ENCODE measurements at regions not wholly inside any gene's neighbourhood (a gene's known extent, or its start where the extent isn't known, plus 50 kb on each side); places are given as distances from the start of the nearest gene placed in this dataset.
"Not testable (repeated sequence)": the region's sequence is repeated elsewhere in the genome, so short reads cannot be mapped to it uniquely, and the experiment has no call there.

GRCh38 chr1:224028802-224029201 lies 85.1 kb upstream of the FBXO28 start:
- DNase-seq: not testable (repeated sequence)

- not testable (repeated sequence) for DNase-seq
Measured at GRCh38 chr1:224023122-224023521, 90.8 kb upstream of the FBXO28 start.

GRCh38 chr1:224022249-224022970 lies 91.5 kb upstream of the FBXO28 start:
- not testable (repeated sequence) for DNase-seq

DNA sequence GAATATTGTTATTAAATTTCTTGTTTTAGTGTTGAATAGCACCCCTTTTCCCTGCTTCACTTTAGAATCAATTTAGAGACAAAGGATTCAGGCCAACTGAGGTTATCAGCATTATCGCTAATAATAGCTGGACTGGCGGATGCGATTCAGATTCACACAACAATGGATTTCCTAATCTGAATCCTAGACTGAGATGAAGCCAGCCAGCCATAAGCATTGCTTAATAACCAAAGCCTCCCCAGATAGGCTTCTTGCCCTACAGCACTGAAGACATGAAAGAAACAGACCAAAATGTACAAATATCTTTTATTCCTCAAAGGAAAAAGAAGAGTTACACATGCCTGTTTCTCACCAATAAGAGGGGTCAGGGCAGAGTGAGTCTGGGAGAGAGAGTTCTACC lies 94.0 kb upstream of the FBXO28 start:
- not testable (repeated sequence) for DNase-seq

DNA sequence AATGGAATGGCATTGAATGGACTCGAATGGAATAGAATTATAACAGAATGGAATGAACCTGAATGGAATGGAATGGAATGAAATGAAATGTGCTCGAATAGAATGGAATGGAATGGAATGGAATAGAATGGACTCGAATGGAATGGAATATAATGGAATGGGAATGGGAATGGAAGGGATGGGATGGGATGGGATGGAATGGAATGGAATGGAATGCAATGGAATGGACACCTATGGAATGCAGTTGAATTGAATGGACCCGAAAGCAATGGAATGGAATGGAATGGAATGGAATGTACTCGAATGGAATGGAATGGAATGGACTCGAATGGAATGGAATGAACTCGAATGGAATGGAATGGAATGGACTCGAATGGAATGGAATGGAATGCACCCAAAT lies 98.1 kb upstream of the FBXO28 start:
- not testable (repeated sequence) for DNase-seq

- DNase-seq: no peak
Measured at GRCh38 chr1:224014330-224014649, 99.6 kb upstream of the FBXO28 start.

DNA sequence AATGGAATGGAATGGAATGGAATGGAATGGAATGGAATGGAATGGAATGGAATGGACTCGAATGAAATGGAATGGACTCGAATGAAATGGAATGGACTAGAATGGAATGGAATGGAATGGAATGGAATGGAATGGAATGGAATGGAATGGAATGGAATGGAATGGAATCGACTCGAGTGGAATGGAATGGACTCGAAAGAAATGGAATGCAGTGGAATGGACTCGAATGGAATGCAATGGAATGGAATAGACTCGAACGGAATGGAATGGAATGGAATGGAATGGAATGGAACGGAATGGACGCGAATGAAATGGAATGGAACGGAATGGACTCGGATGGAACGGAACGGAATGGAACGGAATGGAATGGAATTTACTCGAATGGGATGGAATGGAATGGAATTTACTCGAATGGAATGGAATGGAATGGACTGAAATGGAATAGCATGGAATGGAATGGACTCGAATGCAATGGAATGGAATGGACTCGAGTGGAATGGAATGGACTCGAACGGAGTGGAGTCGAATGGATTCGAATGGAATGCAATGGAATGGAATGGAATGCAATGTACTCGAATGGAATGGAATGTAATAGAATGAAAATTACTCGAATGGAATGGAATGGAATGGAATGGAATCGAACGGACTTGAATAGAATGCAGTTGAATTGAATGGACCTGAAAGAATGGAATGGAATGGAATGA lies 100.1 kb upstream of the FBXO28 start:
- not testable (repeated sequence) for DNase-seq

GRCh38 chr1:224012807-224013434 lies 101.0 kb upstream of the FBXO28 start:
- DNase-seq: not testable (repeated sequence)

- DNase-seq: not testable (repeated sequence)
Measured at GRCh38 chr1:224012162-224012561, 101.7 kb upstream of the FBXO28 start.

GRCh38 chr1:224011751-224012150 lies 102.2 kb upstream of the FBXO28 start:
- DNase-seq: not testable (repeated sequence)

GRCh38 chr1:224011153-224011552 lies 102.8 kb upstream of the FBXO28 start:
- not testable (repeated sequence) for DNase-seq

DNA sequence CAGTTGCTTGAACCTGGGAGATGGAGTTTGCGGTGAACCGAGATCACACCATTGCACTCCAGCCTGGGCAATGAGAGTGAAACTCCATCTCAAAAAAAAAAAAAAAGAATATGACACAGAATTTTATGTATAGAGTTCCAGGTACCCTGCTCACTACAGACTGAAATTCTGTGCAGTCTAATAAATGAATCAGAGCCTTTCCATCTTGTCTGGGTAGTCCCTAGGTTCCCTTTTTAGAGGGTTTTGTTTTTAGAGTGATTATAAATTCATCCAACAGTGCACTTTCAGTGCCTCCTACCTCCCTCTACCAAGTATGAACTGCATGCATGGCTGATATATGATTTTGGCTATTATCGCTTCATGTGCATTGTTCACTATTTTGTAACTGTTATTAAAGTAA lies 107.9 kb upstream of the FBXO28 start:
- not testable (repeated sequence) for DNase-seq

- DNase-seq: not testable (repeated sequence)
Measured at GRCh38 chr1:224004552-224005315, 109.2 kb upstream of the FBXO28 start.

- DNase-seq: not testable (repeated sequence)
Measured at GRCh38 chr1:224003896-224004295, 110.0 kb upstream of the FBXO28 start.

- not testable (repeated sequence) for DNase-seq
Measured at GRCh38 chr1:224001757-224002156, 112.2 kb upstream of the FBXO28 start.

DNA sequence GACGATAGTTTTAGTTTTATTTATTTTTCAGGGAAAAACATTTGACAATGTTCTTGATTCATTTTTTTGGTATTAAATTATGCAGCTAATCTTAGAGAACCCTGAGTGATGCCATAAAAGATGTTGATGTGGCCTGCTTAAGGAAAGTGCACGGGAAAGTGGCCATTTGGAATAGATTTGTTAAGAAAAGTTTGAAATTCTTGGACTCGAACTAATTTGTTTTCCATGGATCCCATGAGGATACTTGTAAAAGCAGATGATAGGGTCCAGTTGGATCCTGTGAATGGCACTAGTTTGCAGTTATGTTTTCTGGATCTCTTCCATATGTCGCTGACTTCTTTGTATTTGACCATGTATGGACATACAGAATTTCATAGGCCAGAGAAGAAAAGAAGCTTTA lies 114.2 kb upstream of the FBXO28 start:
- not testable (repeated sequence) for DNase-seq

GRCh38 chr1:223998676-223999455 lies 115.0 kb upstream of the FBXO28 start:
- not testable (repeated sequence) for DNase-seq

DNA sequence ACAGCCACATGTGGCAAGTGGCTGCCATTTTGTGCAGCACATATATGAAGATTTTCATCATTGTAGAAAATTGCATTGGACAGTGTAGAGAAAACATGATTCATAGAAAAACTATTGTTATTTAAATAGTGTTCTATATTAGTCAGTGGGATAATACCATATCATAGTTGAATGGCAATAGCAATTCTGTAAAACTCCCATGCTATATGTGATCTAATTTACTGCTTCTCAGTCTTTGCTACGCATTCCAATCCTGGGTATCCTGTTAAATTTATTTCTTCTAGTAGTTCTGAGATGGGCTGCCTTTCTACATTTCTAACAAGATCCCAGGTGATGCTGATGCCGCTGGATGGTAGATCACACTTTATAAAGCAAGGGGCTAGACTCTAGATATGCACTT lies 117.5 kb upstream of the FBXO28 start:
- DNase-seq: not testable (repeated sequence)

GRCh38 chr1:223992456-223993246 lies 121.3 kb upstream of the FBXO28 start:
- DNase-seq: peak; percentile 99

- DNase-seq: not testable (repeated sequence)
Measured at GRCh38 chr1:223991297-223991857, 122.5 kb upstream of the FBXO28 start.

DNA sequence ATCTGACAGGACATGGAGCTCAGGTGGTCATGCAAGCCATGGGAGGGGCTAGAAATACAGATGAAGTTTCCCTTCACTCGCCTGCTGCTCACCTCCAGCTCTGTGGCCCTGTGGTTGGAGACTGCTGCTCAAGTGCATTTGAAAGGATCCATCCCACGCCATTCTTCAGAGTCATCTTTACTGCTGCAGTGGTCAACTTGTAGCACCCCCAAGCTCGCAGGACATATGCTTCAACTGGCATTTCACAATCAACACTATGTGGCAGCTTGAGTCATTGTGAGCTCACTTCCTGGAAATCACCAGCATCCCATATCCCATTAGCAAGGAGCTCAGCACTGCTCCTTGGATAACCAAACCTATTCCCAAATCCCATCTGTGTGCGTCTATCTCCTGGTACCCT lies 116.2 kb upstream of the TP53BP2 start:
- DNase-seq: not testable (repeated sequence)

Data from activated effector memory CD4-positive, alpha-beta T cell treated with Interleukin-2 at 50 U/mL for 16 hours (primary cell).